Body of pancreas (tissue), 4 donors: ENCODE measurements at regions not wholly inside any gene's neighbourhood (a gene's known extent, or its start where the extent isn't known, plus 50 kb on each side); places are given as distances from the start of the nearest gene placed in this dataset.

Experiments
- ATAC-seq: fragments of 150-250 bp; one replicate; pipeline ENCODE4 v1.9.1; 2016
- DNase-seq, 4 donors: peaks; one replicate each; pipeline ENCODE4 v3.0.0-alpha.2; 2019
- H3K27ac ChIP-seq, 4 donors: fragments of 200-600 bp; sonication (generic); 1 replicate in 3 of 4; 2 replicates in 1 of 4; pipeline versions ENCODE4 v1.5.1 to v1.6.1; 2016 to 2019; ENCODE audit warnings: mild to moderate bottlenecking in 1 of 4, mixed read lengths in 1 of 4, moderate library complexity in 1 of 4
- H3K27me3 ChIP-seq, 2 donors: fragments of 200-600 bp; sonication (generic); one replicate each; pipeline ENCODE4 v1.6.0; 2016; ENCODE audit warnings: mild to moderate bottlenecking in 1 of 2
- H3K36me3 ChIP-seq, 2 donors: fragments of 200-600 bp; sonication (generic); replicated peaks in 1 of 2; 2 replicates each; pipeline ENCODE4 v1.5.1; 2016; ENCODE audit warnings: low read depth in 2 of 2; ENCODE audit not compliant: insufficient read depth in 1 of 2
- H3K4me1 ChIP-seq: fragments of 200-600 bp; sonication (generic); one replicate; pipeline ENCODE4 v1.6.0; 2016
- H3K4me3 ChIP-seq, 2 donors: fragments of 200-600 bp; sonication (generic); 1 replicate in 1 of 2; 2 replicates in 1 of 2; pipeline ENCODE4 v1.5.1; 2016 to 2019
- H3K9me3 ChIP-seq, 3 donors: fragments of 200-600 bp; sonication (generic); 1 replicate in 2 of 3; 2 replicates in 1 of 3; pipeline ENCODE4 v1.5.1; 2016
- CTCF ChIP-seq, 7 experiments: fragments of 450-650 bp in 4 of 7; fragments of 200-600 bp in 3 of 7; sonication (generic) in 3 of 7; IDR thresholded peaks; one replicate each; pipeline ENCODE4 v1.5.1; 2016 to 2019; ENCODE audit warnings: antibody characterized with exemption in 7 of 7
- POLR2A ChIP-seq, 3 donors: fragments of 450-650 bp; IDR thresholded peaks; one replicate each; pipeline ENCODE4 v1.6.1; 2016; ENCODE audit warnings: antibody characterized with exemption in 3 of 3, mild to moderate bottlenecking in 2 of 3
- WGBS, 2 donors: methylation state at CpG; one replicate each; pipeline ENCODE4 v1.1.5; 2017; 5-methylcytosine and 5-hydroxymethylcytosine counted together
- intact Hi-C: fragments of 100-400 bp; cut with DNase I; formaldehyde crosslinking; loops from one replicate; pipeline ENCODE4 v1.15.1; 2023

DNA sequence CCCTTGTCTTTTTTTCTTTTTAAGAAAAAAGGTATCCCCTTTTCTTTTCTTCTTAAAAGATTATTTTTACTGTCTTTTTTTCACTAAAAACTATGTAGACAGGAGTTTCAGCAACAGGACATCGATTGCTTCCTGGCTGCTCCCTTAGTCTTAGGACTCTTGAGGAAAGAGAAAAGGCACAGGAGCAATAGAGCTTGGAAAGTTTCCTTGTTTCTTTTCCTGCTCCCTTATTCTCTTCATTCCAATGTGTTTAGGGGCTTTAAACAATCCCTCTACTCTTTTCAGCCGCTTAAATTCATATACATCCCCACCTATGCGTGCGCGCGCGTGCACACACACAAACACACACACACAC is 182.2 kb upstream of the FOXN2 start:
- 86 to 88% methylated on average over 7 of the region's 7 CpGs for WGBS, 2 donors
- no peak for DNase-seq
- intact Hi-C loops: no loop called here
- TF ChIP-seq CTCF (IDR thresholded peaks at IDR 0.05): no peak
- no peak for TF ChIP-seq POLR2A (IDR thresholded peaks at IDR 0.05)
- ATAC-seq: no peak
- no peaks in the 10 kb centered on the region for H3K36me3 ChIP-seq
- H3K27ac ChIP-seq: no peak overlapping the region
- H3K4me3 ChIP-seq: no peak overlapping the region
- H3K9me3 ChIP-seq: no peaks in the 10 kb centered on the region
- no peaks in the 10 kb centered on the region for H3K4me1 ChIP-seq
- no peaks in the 10 kb centered on the region for H3K27me3 ChIP-seq

DNA sequence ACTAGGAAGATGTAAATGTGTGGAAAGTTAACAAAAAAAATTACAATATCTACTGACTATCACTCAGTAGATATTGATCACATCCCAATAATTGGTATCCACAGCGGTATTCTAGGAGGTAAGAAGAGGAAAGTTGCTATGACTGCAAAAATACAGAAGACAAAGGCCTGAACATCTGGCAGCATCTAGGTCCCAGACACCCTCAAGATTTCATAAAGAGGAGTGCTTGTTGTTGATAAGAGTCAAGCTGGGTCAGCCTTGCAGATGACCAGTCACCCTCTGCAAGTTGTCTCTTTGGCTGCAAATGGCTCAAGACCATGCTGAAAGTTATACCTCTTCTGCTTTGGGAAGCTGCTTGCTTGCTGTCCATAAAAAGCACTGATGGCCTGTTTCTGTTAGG is 179.8 kb upstream of the FOXN2 start:
- no peak overlapping the region for H3K27ac ChIP-seq
- H3K9me3 ChIP-seq: no peaks in the 10 kb centered on the region
- TF ChIP-seq POLR2A (IDR thresholded peaks at IDR 0.05) (no peak), CTCF (IDR thresholded peaks at IDR 0.05) (no peak)
- H3K4me1 ChIP-seq: no peaks in the 10 kb centered on the region
- no peaks in the 10 kb centered on the region for H3K36me3 ChIP-seq
- ATAC-seq (no peak), DNase-seq (no peak)
- intact Hi-C loops: no loop called here
- 90 to 95% methylated on average over 1 of the region's 1 CpG for WGBS, 2 donors
- no peak overlapping the region for H3K4me3 ChIP-seq
- no peaks in the 10 kb centered on the region for H3K27me3 ChIP-seq

DNA sequence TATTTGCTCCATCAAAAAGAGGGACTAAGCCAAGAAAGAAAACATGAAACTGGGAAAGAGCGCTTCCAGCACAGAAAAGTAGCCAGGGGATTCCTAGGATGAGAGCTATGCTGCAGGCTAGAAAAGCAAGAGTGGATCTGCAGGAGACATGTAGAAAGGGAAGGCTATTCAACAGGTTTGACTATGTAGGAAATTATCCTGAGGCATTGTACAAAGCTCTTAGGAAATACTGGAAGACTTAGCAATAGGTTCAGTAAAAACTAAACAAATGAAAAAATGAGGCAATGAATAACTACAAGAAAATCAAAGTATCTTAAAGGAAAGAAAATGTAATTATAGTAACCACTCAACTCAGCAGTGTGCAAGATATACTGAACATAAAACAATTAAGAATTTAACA is 178.7 kb upstream of the FOXN2 start:
- intact Hi-C loops: no loop called here
- Histone ChIP-seq H3K4me1 (no peaks in the 10 kb centered on the region), H3K9me3 (no peaks in the 10 kb centered on the region), H3K36me3 (no peaks in the 10 kb centered on the region), H3K27ac (no peak overlapping the region), H3K27me3 (no peaks in the 10 kb centered on the region), H3K4me3 (no peak overlapping the region)
- DNase-seq (no peak), ATAC-seq (no peak)
- WGBS, 2 donors: 100% methylated on average over 1 of the region's 1 CpG
- TF ChIP-seq CTCF (IDR thresholded peaks at IDR 0.05): no peak
- no peak for TF ChIP-seq POLR2A (IDR thresholded peaks at IDR 0.05)

- H3K4me1 ChIP-seq: no peaks in the 10 kb centered on the region
- no peak overlapping the region for H3K4me3 ChIP-seq
- ATAC-seq: no peak
- TF ChIP-seq CTCF (IDR thresholded peaks at IDR 0.05) (no peak), POLR2A (IDR thresholded peaks at IDR 0.05) (no peak)
- no peaks in the 10 kb centered on the region for H3K36me3 ChIP-seq
- H3K27ac ChIP-seq: no peak overlapping the region
- intact Hi-C loops: no loop called here
- no peaks in the 10 kb centered on the region for H3K9me3 ChIP-seq
- H3K27me3 ChIP-seq: no peaks in the 10 kb centered on the region
- WGBS, 2 donors: 8 to 15% methylated on average over 1 of the region's 1 CpG
- no peak for DNase-seq
Observed at GRCh38 chr2:48137829-48138228, 176.7 kb upstream of the FOXN2 start.

- intact Hi-C loops: no loop called here
- Histone ChIP-seq H3K36me3 (no peaks in the 10 kb centered on the region), H3K4me1 (no peaks in the 10 kb centered on the region), H3K27ac (no peak overlapping the region), H3K9me3 (no peaks in the 10 kb centered on the region), H3K27me3 (no peaks in the 10 kb centered on the region), H3K4me3 (no peak overlapping the region)
- no peak for DNase-seq
- TF ChIP-seq POLR2A (IDR thresholded peaks at IDR 0.05) (no peak), CTCF (IDR thresholded peaks at IDR 0.05) (no peak)
- WGBS, 2 donors: 0% methylated on average over 1 of the region's 1 CpG; no CpG with 5 or more reads in 1 of the 2 donors
- no peak for ATAC-seq
Observed at GRCh38 chr2:48138898-48139297, 175.6 kb upstream of the FOXN2 start.
